Gastrocnemius medialis (tissue), 4 donors: ENCODE measurements at regions not wholly inside any gene's neighbourhood (a gene's known extent, or its start where the extent isn't known, plus 50 kb on each side); places are given as distances from the start of the nearest gene placed in this dataset.

Source experiments
- POLR2A ChIP-seq, 2 donors: fragments of 450-650 bp; IDR thresholded peaks; one replicate each; pipeline ENCODE4 v1.6.1; 2017; ENCODE audit warnings: antibody characterized with exemption in 2 of 2, mild to moderate bottlenecking in 2 of 2, moderate library complexity in 2 of 2
- TF ChIP-seq, protein P1 (sequence below), 5 experiments: fragments of 450-650 bp in 3 of 5; fragments of 200-600 bp in 2 of 5; sonication (generic) in 2 of 5; IDR thresholded peaks in 4 of 5; conservative IDR thresholded peaks in 1 of 5; 1 replicate in 4 of 5; 2 replicates in 1 of 5; pipeline ENCODE4 v1.5.1; 2016 to 2019; ENCODE audit warnings: antibody characterized with exemption in 5 of 5, mild to moderate bottlenecking in 3 of 5, moderate library complexity in 3 of 5

DNA sequence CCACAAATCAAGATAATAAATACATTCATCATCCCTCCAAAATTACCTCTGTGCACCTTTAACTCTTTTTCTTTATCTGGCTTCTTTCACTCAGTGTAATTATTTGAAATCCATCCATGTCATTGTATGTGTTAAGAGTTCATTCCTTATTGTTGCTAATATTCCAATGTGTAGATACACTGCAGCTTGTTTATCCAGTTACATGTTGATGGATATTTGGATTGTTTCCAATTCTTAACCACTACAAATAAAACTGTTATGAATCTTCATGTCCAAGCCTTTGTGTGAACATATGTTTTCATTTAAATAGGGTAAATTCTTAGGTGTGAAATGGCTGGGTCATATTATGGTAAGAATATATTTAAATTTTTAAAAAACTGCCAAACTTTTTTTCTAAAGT, 323.3 kb upstream of the NCAM1 start:
- TF ChIP-seq, protein P1, sequence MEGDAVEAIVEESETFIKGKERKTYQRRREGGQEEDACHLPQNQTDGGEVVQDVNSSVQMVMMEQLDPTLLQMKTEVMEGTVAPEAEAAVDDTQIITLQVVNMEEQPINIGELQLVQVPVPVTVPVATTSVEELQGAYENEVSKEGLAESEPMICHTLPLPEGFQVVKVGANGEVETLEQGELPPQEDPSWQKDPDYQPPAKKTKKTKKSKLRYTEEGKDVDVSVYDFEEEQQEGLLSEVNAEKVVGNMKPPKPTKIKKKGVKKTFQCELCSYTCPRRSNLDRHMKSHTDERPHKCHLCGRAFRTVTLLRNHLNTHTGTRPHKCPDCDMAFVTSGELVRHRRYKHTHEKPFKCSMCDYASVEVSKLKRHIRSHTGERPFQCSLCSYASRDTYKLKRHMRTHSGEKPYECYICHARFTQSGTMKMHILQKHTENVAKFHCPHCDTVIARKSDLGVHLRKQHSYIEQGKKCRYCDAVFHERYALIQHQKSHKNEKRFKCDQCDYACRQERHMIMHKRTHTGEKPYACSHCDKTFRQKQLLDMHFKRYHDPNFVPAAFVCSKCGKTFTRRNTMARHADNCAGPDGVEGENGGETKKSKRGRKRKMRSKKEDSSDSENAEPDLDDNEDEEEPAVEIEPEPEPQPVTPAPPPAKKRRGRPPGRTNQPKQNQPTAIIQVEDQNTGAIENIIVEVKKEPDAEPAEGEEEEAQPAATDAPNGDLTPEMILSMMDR (IDR thresholded peaks at IDR 0.05 in 4 of 5, conservative IDR thresholded peaks at IDR 0.05 in 1 of 5) = no peak
- TF ChIP-seq POLR2A (IDR thresholded peaks at IDR 0.05) = no peak
